ENCODE measurements at regions not wholly inside any gene's neighbourhood (a gene's known extent, or its start where the extent isn't known, plus 50 kb on each side); places are given as distances from the start of the nearest gene placed in this dataset.

DNA sequence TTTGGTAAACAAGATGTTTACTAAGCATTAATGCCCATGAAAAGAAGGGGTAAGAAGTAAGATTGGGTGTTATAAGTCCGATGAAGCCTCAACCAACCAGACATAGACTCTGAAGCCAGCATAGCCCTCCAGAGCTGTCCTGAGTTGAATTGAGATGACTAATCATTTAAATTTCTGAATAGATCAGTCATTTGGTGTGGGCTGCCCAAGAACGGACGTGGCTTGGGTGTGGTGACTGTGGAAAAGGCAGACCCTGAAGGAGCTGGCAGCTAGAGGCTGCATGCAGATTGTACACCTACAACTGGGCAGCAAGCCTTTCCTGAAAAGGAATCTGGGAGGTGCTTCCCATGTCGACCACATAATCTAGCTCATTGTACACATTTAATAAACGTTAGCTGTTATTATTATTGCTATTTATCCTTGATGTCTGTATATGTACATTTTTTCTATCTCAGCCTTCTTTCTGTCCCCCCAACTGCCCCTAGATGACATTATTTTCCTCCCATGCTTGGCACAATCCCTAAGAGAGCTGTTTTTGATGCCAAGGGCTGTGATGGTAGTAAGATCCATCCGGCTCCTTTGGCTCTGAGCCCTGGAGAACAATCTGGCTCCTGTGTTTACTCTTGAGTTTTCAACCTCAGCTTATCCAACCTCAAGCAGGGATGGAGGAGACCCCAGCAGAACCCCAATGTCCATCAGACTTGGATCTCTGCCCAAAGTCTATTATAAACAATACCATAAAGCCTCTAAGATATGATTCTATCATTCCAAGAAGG, 57.6 kb upstream of the JAG1 start (continued):
- TF ChIP-seq, protein P1, sequence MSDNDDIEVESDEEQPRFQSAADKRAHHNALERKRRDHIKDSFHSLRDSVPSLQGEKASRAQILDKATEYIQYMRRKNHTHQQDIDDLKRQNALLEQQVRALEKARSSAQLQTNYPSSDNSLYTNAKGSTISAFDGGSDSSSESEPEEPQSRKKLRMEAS (IDR thresholded peaks at IDR 0.05; ENCODE audit: low read depth, low read length): no peak
- TF ChIP-seq, protein P2, sequence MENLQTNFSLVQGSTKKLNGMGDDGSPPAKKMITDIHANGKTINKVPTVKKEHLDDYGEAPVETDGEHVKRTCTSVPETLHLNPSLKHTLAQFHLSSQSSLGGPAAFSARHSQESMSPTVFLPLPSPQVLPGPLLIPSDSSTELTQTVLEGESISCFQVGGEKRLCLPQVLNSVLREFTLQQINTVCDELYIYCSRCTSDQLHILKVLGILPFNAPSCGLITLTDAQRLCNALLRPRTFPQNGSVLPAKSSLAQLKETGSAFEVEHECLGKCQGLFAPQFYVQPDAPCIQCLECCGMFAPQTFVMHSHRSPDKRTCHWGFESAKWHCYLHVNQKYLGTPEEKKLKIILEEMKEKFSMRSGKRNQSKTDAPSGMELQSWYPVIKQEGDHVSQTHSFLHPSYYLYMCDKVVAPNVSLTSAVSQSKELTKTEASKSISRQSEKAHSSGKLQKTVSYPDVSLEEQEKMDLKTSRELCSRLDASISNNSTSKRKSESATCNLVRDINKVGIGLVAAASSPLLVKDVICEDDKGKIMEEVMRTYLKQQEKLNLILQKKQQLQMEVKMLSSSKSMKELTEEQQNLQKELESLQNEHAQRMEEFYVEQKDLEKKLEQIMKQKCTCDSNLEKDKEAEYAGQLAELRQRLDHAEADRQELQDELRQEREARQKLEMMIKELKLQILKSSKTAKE (IDR thresholded peaks at IDR 0.05; ENCODE audit: low read depth, poor library complexity, severe bottlenecking): no peak

DNA sequence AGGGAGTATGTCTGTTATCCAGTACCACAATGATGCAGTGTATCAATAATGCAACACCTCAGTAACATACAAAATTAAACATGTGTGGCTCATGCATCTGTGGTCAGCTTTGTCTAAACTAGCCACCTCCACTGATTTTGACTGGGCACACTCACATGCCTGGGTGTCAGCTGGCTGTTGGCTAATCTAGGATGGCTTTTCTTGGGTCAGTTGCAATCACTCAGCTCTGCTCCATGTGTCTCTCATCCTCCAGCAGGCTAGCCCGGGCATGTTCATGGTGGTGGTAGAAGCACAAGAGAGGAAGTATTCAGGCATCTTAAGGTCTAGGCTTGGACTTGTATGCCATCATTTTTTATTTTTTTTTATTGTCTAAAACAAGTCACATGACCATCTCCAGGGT, 59.3 kb upstream of the JAG1 start:
- no peaks in the 10 kb centered on the region; the same call in 1 of the 3 replicates for H3K9me3 ChIP-seq (replicated peaks; ENCODE audit: control insufficient read depth, insufficient read depth, low read length)
- no peak overlapping the region for H3K9ac ChIP-seq (ENCODE audit: control insufficient read depth, insufficient read depth, low read length)
- FAIRE-seq: no peak
- no peak; the same call in 2 of the 3 replicates for ATAC-seq
- H3K27ac ChIP-seq (ENCODE audit: control insufficient read depth, insufficient read depth): no peak overlapping the region
- H3K79me2 ChIP-seq (ENCODE audit: control insufficient read depth, insufficient read depth, low read length): no peaks in the 10 kb centered on the region
- 31% methylated on average over 1 of the region's 1 CpG for WGBS (ENCODE audit: insufficient coverage, insufficient replicate concordance, low lambda C conversion rate, missing lambda C conversion rate)
- CTCF ChIA-PET: no interaction called here
- H3K27me3 ChIP-seq (replicated peaks in 1 of 2; ENCODE audit: control insufficient read depth in 2 of 2, insufficient read depth in 2 of 2, low read length in 1 of 2): no peaks in the 10 kb centered on the region
- DNase-seq (ENCODE audit: low read depth, low spot score): no peak
- no peaks in the 10 kb centered on the region for H3K36me3 ChIP-seq (ENCODE audit: control insufficient read depth in 2 of 2, insufficient read depth in 2 of 2, low read length in 1 of 2)
- no peak overlapping the region for H3K4me2 ChIP-seq (ENCODE audit: control insufficient read depth, insufficient read depth)
- intact Hi-C loops (cut with micrococcal nuclease; ENCODE audit: unreplicated experiment) (no loop called here), in situ Hi-C loops (cut with MboI) (no loop called here)
- no peaks in the 10 kb centered on the region for H3K4me1 ChIP-seq (ENCODE audit: control insufficient read depth, insufficient read depth, low read length)
- no peak overlapping the region; the same call in 1 of the 2 replicates for H2AFZ ChIP-seq (ENCODE audit: control insufficient read depth, low read depth, low read length)
- H3K4me3 ChIP-seq: no peak overlapping the region
- TF ChIP-seq TCF7 (IDR thresholded peaks at IDR 0.05; ENCODE audit: borderline replicate concordance) (no peak), FOS (IDR thresholded peaks at IDR 0.05; ENCODE audit: borderline replicate concordance, extremely low read depth, insufficient read length) (no peak), LARP7 (IDR thresholded peaks at IDR 0.05) (no peak), CBFB (IDR thresholded peaks at IDR 0.05; ENCODE audit: low read depth) (no peak), ETV6 (conservative IDR thresholded peaks at IDR 0.05 in 1 of 2, IDR thresholded peaks at IDR 0.05 in 1 of 2; ENCODE audit: borderline replicate concordance in 1 of 2, low read depth in 1 of 2) (no peak), MTA3 (IDR thresholded peaks at IDR 0.05; ENCODE audit: borderline replicate concordance, low read length) (no peak), JUND (IDR thresholded peaks at IDR 0.05; ENCODE audit: low read depth, low read length) (no peak)
- TF ChIP-seq, protein P3, sequence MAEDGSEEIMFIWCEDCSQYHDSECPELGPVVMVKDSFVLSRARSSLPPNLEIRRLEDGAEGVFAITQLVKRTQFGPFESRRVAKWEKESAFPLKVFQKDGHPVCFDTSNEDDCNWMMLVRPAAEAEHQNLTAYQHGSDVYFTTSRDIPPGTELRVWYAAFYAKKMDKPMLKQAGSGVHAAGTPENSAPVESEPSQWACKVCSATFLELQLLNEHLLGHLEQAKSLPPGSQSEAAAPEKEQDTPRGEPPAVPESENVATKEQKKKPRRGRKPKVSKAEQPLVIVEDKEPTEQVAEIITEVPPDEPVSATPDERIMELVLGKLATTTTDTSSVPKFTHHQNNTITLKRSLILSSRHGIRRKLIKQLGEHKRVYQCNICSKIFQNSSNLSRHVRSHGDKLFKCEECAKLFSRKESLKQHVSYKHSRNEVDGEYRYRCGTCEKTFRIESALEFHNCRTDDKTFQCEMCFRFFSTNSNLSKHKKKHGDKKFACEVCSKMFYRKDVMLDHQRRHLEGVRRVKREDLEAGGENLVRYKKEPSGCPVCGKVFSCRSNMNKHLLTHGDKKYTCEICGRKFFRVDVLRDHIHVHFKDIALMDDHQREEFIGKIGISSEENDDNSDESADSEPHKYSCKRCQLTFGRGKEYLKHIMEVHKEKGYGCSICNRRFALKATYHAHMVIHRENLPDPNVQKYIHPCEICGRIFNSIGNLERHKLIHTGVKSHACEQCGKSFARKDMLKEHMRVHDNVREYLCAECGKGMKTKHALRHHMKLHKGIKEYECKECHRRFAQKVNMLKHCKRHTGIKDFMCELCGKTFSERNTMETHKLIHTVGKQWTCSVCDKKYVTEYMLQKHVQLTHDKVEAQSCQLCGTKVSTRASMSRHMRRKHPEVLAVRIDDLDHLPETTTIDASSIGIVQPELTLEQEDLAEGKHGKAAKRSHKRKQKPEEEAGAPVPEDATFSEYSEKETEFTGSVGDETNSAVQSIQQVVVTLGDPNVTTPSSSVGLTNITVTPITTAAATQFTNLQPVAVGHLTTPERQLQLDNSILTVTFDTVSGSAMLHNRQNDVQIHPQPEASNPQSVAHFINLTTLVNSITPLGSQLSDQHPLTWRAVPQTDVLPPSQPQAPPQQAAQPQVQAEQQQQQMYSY (CRISPR knock-in tag; IDR thresholded peaks at IDR 0.05): no peak
- RAD21 ChIA-PET (ENCODE audit: unreplicated experiment): no interaction called here
- SMC1A ChIA-PET (ENCODE audit: uncharacterized antibody, unreplicated experiment): interaction anchor here (2.6 kb wide), 1 partner anchor 10 kb away, joined by 7 read pairs; no protein-coding TSS in a partner anchor
- no TSS peak for BruUV-seq (replicated peaks)
- POLR2A ChIA-PET: interaction anchor here (0.8 kb wide), 1 partner anchor 9 kb away, joined by 3 read pairs; no protein-coding TSS in a partner anchor
- H4K20me1 ChIP-seq (ENCODE audit: control insufficient read depth, insufficient read depth): no peaks in the 10 kb centered on the region

Data from GM12878 (cell line).